HL-60 (cell line): ENCODE measurements at regions not wholly inside any gene's neighbourhood (a gene's known extent, or its start where the extent isn't known, plus 50 kb on each side); places are given as distances from the start of the nearest gene placed in this dataset.

Experiments used
- DNase-seq, 2 experiments: peaks; one replicate each; pipeline ENCODE4 v3.0.0-alpha.2; 2010 to 2020; ENCODE audit warnings: low read depth in 1 of 2, low spot score in 1 of 2
- H3K27ac ChIP-seq: fragments of 250-450 bp; sonication (Bioruptor Pico); replicated peaks from 2 replicates; pipeline ENCODE4 v1.5.1; 2020; ENCODE audit warnings: mild to moderate bottlenecking, moderate library complexity
- H3K27me3 ChIP-seq: fragments of 250-450 bp; sonication (Bioruptor Pico); 2 replicates; pipeline ENCODE4 v1.5.1; 2021; ENCODE audit warnings: mild to moderate bottlenecking, moderate library complexity; ENCODE audit not compliant: insufficient read depth, poor library complexity, severe bottlenecking
- H3K4me3 ChIP-seq: replicated peaks from 2 replicates; pipeline ENCODE4 v1.5.1; 2011; ENCODE audit warnings: mild to moderate bottlenecking, control low read depth, low read length; ENCODE audit not compliant: insufficient read depth
- CTCF ChIP-seq: IDR thresholded peaks from one replicate; pipeline ENCODE4 v1.5.1; 2011; ENCODE audit warnings: low read length, control low read depth, inconsistent platforms; ENCODE audit not compliant: insufficient read depth
- GABPA ChIP-seq: IDR thresholded peaks from 2 replicates; pipeline ENCODE4 v1.6.1; 2012; ENCODE audit warnings: low read depth
- POLR2AphosphoS5 ChIP-seq: IDR thresholded peaks from 2 replicates; pipeline ENCODE4 v1.6.1; 2012; ENCODE audit warnings: low read depth
- REST ChIP-seq: IDR thresholded peaks from 2 replicates; pipeline ENCODE4 v1.6.1; 2012; ENCODE audit warnings: low read depth; ENCODE audit not compliant: insufficient replicate concordance
- SPI1 ChIP-seq: IDR thresholded peaks from 2 replicates; pipeline ENCODE4 v1.6.1; 2012; ENCODE audit warnings: low read depth, mild to moderate bottlenecking, borderline replicate concordance

- DNase-seq: no peak
- no peak for TF ChIP-seq POLR2AphosphoS5
- TF ChIP-seq SPI1: no peak
- no peak for TF ChIP-seq REST
- no peak for TF ChIP-seq CTCF
- no peak for TF ChIP-seq GABPA
- Histone ChIP-seq H3K4me3 (no peak overlapping the region), H3K27me3 (no peaks in the 10 kb centered on the region), H3K27ac (no peak overlapping the region)
Measured at GRCh38 chrX:104513162-104513561, 52.8 kb upstream of the IL1RAPL2 start.

GRCh38 chrX:104510801-104511200, 55.2 kb upstream of the IL1RAPL2 start:
- H3K4me3 ChIP-seq: no peak overlapping the region
- TF ChIP-seq SPI1 (no peak), CTCF (no peak), POLR2AphosphoS5 (no peak), GABPA (no peak), REST (no peak)
- no peak for DNase-seq
- no peak overlapping the region for H3K27ac ChIP-seq
- no peaks in the 10 kb centered on the region for H3K27me3 ChIP-seq

- no peak for DNase-seq
- no peaks in the 10 kb centered on the region for H3K27me3 ChIP-seq
- H3K27ac ChIP-seq: no peak overlapping the region
- no peak for TF ChIP-seq CTCF
- TF ChIP-seq SPI1: no peak
- no peak for TF ChIP-seq REST
- no peak for TF ChIP-seq GABPA
- H3K4me3 ChIP-seq: no peak overlapping the region
Measured at GRCh38 chrX:104502460-104502859, 63.5 kb upstream of the IL1RAPL2 start.
